Bronchial epithelial cell (primary cell): ENCODE measurements at regions not wholly inside any gene's neighbourhood (a gene's known extent, or its start where the extent isn't known, plus 50 kb on each side); places are given as distances from the start of the nearest gene placed in this dataset.

Experiments used
- DNase-seq: peaks from one replicate; pipeline ENCODE4 v3.0.0-alpha.2; 2010; ENCODE audit warnings: low read depth
- FAIRE-seq: peaks from 2 replicates; lab custom pipeline; 2011; peaks lifted over from hg19 to GRCh38; lab: Jason Lieb, UNC
- H3K27me3 ChIP-seq: 2 replicates; pipeline ENCODE4 v1.5.1; 2011; ENCODE audit warnings: low read length; ENCODE audit not compliant: control insufficient read depth, insufficient read depth
- H3K36me3 ChIP-seq: 2 replicates; pipeline ENCODE4 v1.5.1; 2011; ENCODE audit warnings: low read length; ENCODE audit not compliant: control insufficient read depth, insufficient read depth
- H3K4me3 ChIP-seq: 2 replicates; pipeline ENCODE4 v1.5.1; 2011; ENCODE audit warnings: mild to moderate bottlenecking, low read depth, low read length, control low read depth
- CTCF ChIP-seq: IDR thresholded peaks from 2 replicates; pipeline ENCODE4 v1.5.1; 2011; ENCODE audit warnings: mild to moderate bottlenecking, moderate library complexity, low read length, control low read depth, inconsistent platforms; ENCODE audit not compliant: insufficient read depth, severe bottlenecking

- DNase-seq (no peak), FAIRE-seq (no peak)
- no peak for TF ChIP-seq CTCF
- no peaks in the 10 kb centered on the region for H3K36me3 ChIP-seq
- H3K4me3 ChIP-seq: no peak overlapping the region
- no peaks in the 10 kb centered on the region for H3K27me3 ChIP-seq
Observed at GRCh38 chr5:88000877-88001276, 267.8 kb downstream of the TMEM161B start.

GRCh38 chr5:87997662-87998061 is 271.0 kb downstream of the TMEM161B start:
- DNase-seq: no peak
- Histone ChIP-seq H3K36me3 (no peaks in the 10 kb centered on the region), H3K27me3 (no peaks in the 10 kb centered on the region), H3K4me3 (no peak overlapping the region)
- FAIRE-seq: no peak
- TF ChIP-seq CTCF: no peak

- DNase-seq: no peak
- Histone ChIP-seq H3K4me3 (no peak overlapping the region), H3K27me3 (no peaks in the 10 kb centered on the region), H3K36me3 (no peaks in the 10 kb centered on the region)
- no peak for TF ChIP-seq CTCF
- FAIRE-seq: no peak
Observed at GRCh38 chr5:87966213-87966612, 302.4 kb downstream of the TMEM161B start.

- Histone ChIP-seq H3K4me3 (no peak overlapping the region), H3K27me3 (no peaks in the 10 kb centered on the region), H3K36me3 (no peaks in the 10 kb centered on the region)
- FAIRE-seq: no peak
- DNase-seq: no peak
- TF ChIP-seq CTCF: no peak
Observed at GRCh38 chr5:87954121-87954520, 314.5 kb downstream of the TMEM161B start.

GRCh38 chr5:87951661-87952060 is 317.0 kb downstream of the TMEM161B start:
- Histone ChIP-seq H3K36me3 (no peaks in the 10 kb centered on the region), H3K4me3 (no peak overlapping the region), H3K27me3 (no peaks in the 10 kb centered on the region)
- TF ChIP-seq CTCF: no peak
- FAIRE-seq (no peak), DNase-seq (no peak)
